GM10266 (cell line): ENCODE measurements at regions not wholly inside any gene's neighbourhood (a gene's known extent, or its start where the extent isn't known, plus 50 kb on each side); places are given as distances from the start of the nearest gene placed in this dataset.

Source experiments
- DNase-seq: peaks from one replicate; pipeline ENCODE4 v3.0.0; 2012; ENCODE audit errors: extremely low spot score
- TF ChIP-seq, protein P1 (sequence below): IDR thresholded peaks from 2 replicates; pipeline ENCODE4 v1.5.1; 2012; ENCODE audit warnings: mild to moderate bottlenecking, low read depth; ENCODE audit not compliant: control insufficient read depth, insufficient read depth; ENCODE audit errors: missing control alignments

DNA sequence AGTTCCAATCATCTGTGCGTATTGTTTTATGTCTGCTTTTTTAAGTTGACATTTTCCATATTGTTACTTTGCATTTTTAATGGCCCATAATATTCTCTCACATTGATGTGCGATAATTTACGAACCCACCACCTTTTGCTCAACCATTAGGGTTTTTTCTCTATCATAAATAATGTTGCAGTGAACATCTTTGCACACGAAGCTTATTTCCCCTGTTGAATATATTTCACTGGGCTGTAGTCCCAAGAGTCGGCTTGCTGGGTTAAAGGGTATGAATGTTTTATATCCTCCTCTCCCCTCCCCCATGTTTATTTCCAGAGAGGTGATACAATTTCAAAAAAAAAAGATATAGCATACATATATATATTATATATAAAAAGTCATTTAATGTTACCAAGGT is 272.7 kb upstream of the RGMA start:
- DNase-seq = no peak
- TF ChIP-seq, protein P1, sequence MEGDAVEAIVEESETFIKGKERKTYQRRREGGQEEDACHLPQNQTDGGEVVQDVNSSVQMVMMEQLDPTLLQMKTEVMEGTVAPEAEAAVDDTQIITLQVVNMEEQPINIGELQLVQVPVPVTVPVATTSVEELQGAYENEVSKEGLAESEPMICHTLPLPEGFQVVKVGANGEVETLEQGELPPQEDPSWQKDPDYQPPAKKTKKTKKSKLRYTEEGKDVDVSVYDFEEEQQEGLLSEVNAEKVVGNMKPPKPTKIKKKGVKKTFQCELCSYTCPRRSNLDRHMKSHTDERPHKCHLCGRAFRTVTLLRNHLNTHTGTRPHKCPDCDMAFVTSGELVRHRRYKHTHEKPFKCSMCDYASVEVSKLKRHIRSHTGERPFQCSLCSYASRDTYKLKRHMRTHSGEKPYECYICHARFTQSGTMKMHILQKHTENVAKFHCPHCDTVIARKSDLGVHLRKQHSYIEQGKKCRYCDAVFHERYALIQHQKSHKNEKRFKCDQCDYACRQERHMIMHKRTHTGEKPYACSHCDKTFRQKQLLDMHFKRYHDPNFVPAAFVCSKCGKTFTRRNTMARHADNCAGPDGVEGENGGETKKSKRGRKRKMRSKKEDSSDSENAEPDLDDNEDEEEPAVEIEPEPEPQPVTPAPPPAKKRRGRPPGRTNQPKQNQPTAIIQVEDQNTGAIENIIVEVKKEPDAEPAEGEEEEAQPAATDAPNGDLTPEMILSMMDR = no peak

DNA sequence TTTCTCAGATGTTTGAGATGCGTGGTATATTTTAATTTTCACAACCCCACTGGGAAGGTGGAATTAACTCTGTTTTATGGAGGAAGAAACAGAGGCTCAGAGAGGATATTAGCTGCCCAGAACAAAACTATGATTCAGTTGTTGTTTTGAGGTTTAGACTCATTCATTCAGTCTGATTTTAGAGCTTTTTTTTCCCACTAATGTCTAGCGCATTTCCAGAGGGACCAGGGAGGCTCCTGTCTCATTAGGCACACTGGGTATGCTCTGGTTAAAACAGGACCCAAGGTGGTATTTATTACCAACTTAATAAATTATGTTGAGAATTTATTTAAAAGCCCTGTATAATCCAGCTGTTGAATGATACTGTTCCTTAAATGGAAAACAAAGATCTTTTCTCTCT is 272.0 kb upstream of the RGMA start:
- DNase-seq = no peak
- TF ChIP-seq, protein P1 = no peak

DNA sequence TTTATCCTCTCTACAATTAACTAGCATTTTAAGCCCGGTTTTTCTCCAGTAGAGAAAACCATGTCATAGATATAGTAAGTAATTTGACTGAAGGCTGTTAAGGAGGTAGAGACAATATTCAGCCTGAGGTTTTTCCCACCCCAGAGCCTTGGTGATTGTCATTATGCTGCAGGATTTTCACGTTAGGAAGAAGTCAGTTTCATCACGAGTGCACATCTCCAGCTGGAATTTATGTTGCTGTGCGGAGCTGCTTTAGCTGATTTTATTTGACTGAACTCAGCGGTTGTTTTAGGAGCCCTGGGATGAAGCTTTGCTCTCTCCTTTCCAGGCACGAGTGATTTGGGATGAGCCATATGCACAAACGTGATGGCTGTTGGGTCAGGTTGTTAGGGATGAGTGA is 271.3 kb upstream of the RGMA start:
- TF ChIP-seq, protein P1 = no peak
- no peak for DNase-seq

DNA sequence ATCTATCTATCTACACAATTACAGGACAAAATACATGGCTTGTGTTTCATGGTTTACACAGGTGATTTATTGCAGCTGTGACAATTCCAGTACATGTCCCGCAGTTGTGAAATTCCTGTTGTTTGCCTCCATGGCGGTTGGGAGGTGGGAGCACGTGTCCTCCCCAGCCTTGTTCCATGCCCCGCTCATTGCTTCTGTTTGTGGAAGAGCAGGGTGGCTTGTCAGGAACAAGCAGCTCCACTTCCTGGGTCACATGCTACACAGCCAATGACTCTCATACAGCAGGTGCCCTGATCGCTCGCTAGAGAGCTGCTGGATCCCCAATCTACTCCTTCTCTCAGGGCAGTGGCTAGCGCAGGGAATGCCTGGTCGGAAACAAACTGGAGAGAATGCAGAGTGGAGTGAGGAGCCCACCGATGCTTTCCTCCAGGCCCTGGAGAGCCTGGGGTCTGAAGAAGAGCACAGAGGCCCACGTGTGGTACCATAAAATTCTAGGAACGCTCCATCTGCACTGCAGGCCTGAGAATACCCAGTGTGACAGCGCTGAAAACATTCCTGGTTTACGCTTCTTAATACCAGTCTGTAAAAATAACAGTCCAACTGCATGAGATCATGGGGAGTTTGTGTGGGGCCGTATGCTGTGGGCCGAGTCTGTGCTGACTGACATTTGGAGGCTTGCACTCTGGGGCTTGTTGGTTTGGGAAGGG is 270.6 kb upstream of the RGMA start:
- TF ChIP-seq, protein P1 = no peak
- no peak for DNase-seq

DNA sequence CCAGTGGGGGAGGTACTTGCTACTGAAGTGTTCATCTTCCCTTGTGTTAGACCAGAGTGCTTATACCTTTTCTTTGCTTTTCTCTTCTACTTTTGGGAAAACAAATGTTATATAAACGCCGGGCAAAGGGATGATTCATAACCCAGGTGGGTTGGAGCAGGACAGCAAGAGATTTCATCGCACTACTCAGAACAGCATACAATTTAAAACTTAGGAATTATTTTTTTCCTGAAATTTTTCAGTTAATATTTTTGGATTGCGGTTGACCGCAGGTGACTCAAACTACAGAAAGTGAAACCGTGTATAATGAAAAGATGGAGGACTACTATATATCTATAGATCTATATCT is 270.0 kb upstream of the RGMA start:
- TF ChIP-seq, protein P1 = no peak
- no peak for DNase-seq

DNA sequence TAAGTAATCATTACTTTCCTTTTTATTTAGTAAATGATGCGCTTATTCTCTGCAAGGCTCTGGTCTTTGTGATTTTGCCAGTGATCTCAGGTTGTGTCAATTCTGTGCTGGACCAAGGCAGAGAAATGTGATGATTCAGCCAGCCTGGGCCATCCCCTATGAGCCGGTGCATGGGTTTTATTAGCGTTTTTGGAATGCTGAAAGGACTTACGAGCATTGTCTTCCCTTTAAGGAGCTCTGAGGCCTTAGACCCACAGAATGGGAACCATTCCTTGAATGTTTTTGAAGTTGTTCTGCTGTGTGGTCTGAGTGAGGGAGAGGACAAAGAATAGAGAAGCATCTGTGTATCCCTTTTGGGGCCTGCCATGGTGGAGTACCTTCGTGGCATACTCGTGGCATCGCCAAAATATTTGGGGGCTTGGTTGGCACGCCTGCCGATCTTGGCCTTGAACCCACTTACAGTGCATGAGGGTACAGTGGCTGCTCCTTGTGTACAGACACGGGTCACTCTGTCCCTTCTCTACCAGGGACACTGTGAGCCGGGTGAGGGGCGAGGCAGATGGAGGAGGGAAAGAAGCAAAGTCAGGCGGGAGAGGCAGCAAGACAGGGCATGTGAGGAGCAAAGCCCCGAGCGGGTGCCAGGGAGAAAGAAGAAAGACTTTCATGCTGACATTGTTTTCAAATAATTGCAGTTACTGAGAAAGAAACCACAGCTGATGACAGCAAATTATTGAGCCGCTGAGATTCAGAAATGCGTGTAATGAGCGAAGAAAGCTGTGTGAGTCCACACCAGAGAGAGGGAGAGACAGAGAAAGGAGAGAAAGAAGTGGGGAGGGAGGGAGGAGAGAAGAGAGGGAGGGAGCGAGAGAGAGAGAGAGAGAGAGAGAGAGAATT is 269.4 kb upstream of the RGMA start:
- DNase-seq = no peak
- TF ChIP-seq, protein P1 = no peak
